IPS DF 6.9 (cell line): ENCODE measurements at regions not wholly inside any gene's neighbourhood (a gene's known extent, or its start where the extent isn't known, plus 50 kb on each side); places are given as distances from the start of the nearest gene placed in this dataset.

Experiments
- DNase-seq: peaks from one replicate; pipeline ENCODE4 v3.0.0-alpha.2; 2013; ENCODE audit warnings: low read depth, low spot score
- H3K27ac ChIP-seq: one replicate; pipeline ENCODE4 v1.5.1; 2013; ENCODE audit warnings: low read length, control low read depth
- H3K27me3 ChIP-seq: 2 replicates; pipeline ENCODE4 v1.6.1; 2013; ENCODE audit warnings: mild to moderate bottlenecking, low read length; ENCODE audit not compliant: control insufficient read depth, insufficient read depth
- H3K36me3 ChIP-seq: 2 replicates; pipeline ENCODE4 v1.6.1; 2013; ENCODE audit warnings: low read length; ENCODE audit not compliant: control insufficient read depth, insufficient read depth
- H3K4me1 ChIP-seq: 2 replicates; pipeline ENCODE4 v1.6.1; 2013; ENCODE audit warnings: low read length; ENCODE audit not compliant: control insufficient read depth, insufficient read depth
- H3K4me3 ChIP-seq: 2 replicates; pipeline ENCODE4 v1.5.1; 2013; ENCODE audit warnings: mild to moderate bottlenecking, low read length
- H3K9me3 ChIP-seq: 2 replicates; pipeline ENCODE4 v1.6.1; 2013; ENCODE audit warnings: low read length, inconsistent platforms; ENCODE audit not compliant: control insufficient read depth, insufficient read depth
- WGBS: extraction: QIAGEN DNeasy Blood & Tissue Kit; methylation state at CpG from one replicate; pipeline ENCODE4 v1.1.7; 2013; ENCODE audit warnings: mixed read lengths, missing lambda C conversion rate; ENCODE audit not compliant: insufficient read length, insufficient coverage; 5-methylcytosine and 5-hydroxymethylcytosine counted together

DNA sequence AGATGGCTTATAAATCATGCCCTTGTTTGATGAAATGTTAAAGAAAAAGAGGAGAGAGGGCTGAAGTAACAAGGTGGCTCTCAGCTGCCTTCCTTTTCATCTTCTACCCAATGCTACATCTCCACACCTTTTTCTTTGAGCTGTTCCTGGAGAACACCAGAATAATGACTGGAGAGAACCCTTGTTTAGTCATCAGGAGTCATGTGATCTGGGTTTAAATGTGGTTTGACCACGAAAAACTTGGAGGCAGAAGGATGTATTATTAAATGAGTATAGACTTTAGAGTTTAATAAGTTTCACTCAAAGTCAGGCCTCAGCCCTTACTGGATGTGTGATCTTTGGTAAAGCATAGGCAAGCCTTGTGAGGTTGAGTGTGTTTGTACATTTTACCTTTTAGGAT, 230.3 kb upstream of the TBL1XR1 start:
- H3K9me3 ChIP-seq: no peaks in the 10 kb centered on the region
- DNase-seq: no peak
- WGBS: no CpG with 5 or more reads among the region's 1 CpG
- H3K4me3 ChIP-seq: no peak overlapping the region
- no peaks in the 10 kb centered on the region; the same call in 1 of the 2 replicates for H3K27me3 ChIP-seq
- H3K27ac ChIP-seq: no peak overlapping the region
- peaks cover 2% of the 10 kb centered on the region; the same call in 1 of the 2 replicates for H3K4me1 ChIP-seq
- no peaks in the 10 kb centered on the region for H3K36me3 ChIP-seq

DNA sequence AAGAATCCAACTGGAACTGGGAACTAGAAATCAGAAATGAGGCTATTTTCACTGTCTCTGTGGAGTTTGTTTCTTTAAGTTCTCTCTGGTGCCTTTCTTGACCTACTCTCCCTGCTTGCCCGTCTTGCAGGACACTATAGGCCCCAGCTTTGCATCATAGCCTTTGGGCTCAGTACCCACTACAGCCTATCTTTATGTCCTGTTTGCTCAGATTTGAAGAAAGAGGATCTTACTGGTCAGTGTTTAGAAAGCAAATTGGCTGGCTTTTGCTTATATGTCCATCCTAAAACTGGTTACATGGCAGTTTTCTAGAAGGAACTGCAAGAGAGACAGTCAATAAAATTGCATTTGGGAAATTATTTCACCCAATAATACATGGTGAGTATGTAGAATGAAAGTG, 231.8 kb upstream of the TBL1XR1 start:
- peaks cover 2% of the 10 kb centered on the region; the same call in 1 of the 2 replicates for H3K4me1 ChIP-seq
- no peak for DNase-seq
- no peak overlapping the region for H3K27ac ChIP-seq
- no CpG with 5 or more reads among the region's 1 CpG for WGBS
- H3K36me3 ChIP-seq: no peaks in the 10 kb centered on the region
- no peaks in the 10 kb centered on the region for H3K27me3 ChIP-seq
- H3K9me3 ChIP-seq: no peaks in the 10 kb centered on the region
- H3K4me3 ChIP-seq: no peak overlapping the region

DNA sequence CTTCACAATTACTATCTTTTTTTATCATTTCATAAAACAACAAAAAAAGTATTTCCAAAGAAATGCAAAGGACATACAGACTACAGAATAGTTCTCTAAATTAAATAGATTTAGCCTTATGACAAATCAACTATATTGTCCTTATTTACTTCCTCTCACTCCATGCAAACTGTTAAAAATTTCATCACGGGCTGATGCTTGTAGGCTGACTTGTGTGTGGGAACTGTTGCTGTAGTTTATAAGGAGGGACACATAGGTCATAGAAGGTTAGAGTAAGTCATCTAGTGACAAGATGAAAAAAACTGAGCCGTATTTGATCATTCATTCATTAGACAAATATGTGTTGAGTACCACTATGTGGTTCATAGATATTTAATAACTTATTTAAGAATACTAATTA, 232.5 kb upstream of the TBL1XR1 start:
- no peak for DNase-seq
- no peak overlapping the region for H3K27ac ChIP-seq
- H3K36me3 ChIP-seq: no peaks in the 10 kb centered on the region
- no peaks in the 10 kb centered on the region for H3K9me3 ChIP-seq
- peaks cover 2% of the 10 kb centered on the region; the same call in 1 of the 2 replicates for H3K4me1 ChIP-seq
- no peaks in the 10 kb centered on the region for H3K27me3 ChIP-seq
- no CpG with 5 or more reads among the region's 2 CpGs for WGBS
- H3K4me3 ChIP-seq: no peak overlapping the region

DNA sequence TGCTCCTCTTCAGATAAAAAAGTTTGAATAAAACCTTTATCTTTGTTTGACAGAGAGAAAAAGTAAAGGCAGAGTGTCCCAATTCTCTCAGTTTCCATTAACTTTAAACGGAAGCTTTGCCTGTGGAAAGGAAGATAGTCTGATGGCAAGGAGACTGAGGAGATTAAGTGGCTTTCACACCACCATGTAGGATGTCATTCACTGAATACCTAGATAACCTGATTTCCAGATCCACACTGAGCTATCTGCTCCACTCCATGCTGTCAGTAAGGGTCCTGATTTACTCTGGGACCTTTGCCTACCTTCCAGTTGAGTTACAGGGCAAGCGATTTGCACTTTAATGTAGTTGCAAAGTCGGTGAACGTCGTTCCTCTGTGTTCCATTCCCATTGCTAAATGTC, 233.4 kb upstream of the TBL1XR1 start:
- Histone ChIP-seq H3K27me3 (no peaks in the 10 kb centered on the region), H3K4me3 (no peak overlapping the region), H3K9me3 (no peaks in the 10 kb centered on the region), H3K4me1 (peaks cover 2% of the 10 kb centered on the region; the same call in 1 of the 2 replicates), H3K36me3 (no peaks in the 10 kb centered on the region), H3K27ac (no peak overlapping the region)
- no CpG with 5 or more reads among the region's 5 CpGs for WGBS
- no peak for DNase-seq

DNA sequence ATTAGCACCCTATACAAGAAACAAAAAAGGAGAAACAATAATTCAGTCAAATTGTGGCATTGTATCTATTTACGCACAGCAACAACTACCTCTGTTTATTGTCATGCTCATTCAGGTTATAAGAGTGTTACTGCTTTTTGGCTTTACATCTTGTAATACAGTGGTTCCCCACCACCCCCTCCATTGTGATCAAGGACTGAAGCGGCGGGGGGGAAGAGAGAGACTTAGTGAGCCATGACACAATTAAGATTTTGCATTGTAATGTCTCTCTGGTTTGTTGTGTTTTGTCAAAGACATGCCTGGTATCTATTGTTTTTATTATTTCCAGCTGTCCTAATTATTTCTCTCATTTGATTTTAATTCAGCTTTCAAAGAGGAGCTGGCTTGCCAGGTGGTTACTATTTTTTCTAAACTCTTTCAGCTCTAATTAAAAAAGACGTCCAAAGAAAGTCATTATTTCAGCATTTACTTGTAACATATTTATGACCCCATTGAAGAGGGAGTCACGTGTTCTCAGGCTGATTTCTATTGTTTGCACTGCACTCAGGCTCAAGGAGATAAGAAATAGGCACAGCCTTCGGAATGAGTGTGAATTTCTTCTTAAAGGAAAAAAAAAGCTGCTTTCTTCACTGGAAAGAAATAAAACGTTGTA, 234.4 kb upstream of the TBL1XR1 start:
- Histone ChIP-seq H3K27me3 (no peaks in the 10 kb centered on the region), H3K9me3 (no peaks in the 10 kb centered on the region), H3K27ac (no peak overlapping the region), H3K4me1 (peaks cover 2% of the 10 kb centered on the region; the same call in 1 of the 2 replicates), H3K4me3 (no peak overlapping the region), H3K36me3 (no peaks in the 10 kb centered on the region)
- no peak for DNase-seq
- no CpG with 5 or more reads among the region's 7 CpGs for WGBS

DNA sequence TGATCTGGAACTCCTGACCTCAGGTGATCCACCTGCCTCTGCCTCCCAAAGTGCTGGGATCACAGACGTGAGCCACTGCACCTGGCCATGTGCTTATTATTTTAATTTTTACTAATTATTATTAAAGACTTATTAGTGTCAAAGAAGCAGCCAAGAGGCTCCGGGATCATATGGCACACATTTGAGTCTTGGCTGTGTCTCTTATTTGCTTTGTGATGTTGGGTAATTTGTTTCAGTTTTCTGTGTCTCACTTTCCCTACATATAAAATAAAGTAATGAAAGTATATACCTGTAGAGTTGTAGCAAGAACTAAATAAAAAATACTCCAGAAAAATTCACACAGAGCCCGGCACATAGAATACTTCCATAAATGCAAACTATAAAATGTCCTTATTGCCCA, 238.0 kb upstream of the TBL1XR1 start:
- Histone ChIP-seq H3K27me3 (no peaks in the 10 kb centered on the region), H3K4me3 (no peak overlapping the region), H3K27ac (no peak overlapping the region), H3K36me3 (no peaks in the 10 kb centered on the region), H3K9me3 (no peaks in the 10 kb centered on the region), H3K4me1 (peaks cover 2% of the 10 kb centered on the region; the same call in 1 of the 2 replicates)
- DNase-seq: no peak
- no CpG with 5 or more reads among the region's 3 CpGs for WGBS

DNA sequence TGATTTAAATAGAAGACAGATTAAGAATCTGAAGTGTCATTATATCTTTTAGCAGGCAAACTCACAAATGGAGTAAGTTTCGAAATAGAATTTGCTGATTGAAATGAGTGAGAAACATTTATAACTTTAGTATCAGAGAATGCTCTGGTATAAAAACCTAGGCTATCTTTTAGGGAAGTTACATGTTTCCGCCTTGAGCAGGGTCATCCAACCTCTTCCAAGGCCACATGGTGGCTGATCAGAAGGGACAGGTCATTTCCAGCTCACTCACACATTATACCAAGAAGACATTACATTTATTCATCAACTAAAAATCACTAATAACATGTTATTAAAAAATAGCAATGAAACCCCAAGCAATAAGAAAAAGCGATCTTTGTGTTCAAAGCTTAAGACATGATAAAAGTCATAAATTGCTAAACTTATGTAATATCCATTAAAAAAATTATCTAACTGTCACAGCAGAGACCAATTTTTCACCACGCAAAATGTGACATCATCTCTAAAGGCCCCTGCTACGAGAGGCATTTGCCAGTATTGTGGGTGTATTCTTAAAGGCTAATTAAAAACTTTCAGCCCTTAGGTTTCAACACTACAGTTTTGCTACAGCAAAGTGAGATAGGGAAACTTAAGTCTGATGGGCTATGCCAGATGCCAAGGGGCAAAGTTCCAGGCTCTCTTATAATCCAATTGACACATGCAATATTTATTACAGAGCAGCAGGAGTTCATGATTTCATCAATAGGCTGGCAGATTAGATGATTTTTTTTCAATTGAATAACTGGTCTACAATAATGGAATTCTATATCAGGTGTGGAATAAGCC, 240.4 kb upstream of the TBL1XR1 start:
- Histone ChIP-seq H3K4me3 (no peak overlapping the region), H3K9me3 (no peaks in the 10 kb centered on the region), H3K27ac (no peak overlapping the region), H3K36me3 (no peaks in the 10 kb centered on the region), H3K27me3 (no peaks in the 10 kb centered on the region), H3K4me1 (no peaks in the 10 kb centered on the region)
- no CpG with 5 or more reads among the region's 5 CpGs for WGBS
- DNase-seq: no peak

DNA sequence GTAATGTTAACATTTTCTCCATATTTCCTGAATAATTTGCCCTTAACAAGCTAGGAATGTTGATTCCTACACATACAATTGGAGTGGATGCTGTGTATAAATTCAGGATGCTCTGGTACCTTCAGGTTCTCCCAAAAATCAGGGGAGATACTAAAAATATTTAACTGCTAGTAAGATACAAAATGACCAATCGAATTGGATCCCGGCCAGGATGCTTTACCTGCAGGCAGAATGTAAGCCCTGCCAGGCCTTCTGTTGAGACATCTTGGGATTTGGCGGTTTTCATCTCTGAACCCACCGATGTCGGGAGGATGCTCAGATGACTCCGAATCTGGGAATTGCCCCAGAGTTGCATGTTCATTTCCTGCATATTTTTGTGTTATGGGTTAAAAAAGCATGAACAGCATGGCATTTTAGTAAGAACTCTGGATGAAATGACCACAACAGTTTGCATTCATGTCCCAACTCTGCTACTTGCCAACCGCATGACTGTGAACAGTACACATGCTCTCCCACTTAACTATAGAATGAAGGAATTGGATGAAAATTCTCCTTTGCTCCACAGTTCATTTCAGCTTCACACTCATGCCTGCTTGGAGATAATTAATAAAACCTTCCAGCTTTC, 241.4 kb upstream of the TBL1XR1 start:
- Histone ChIP-seq H3K36me3 (no peaks in the 10 kb centered on the region), H3K4me1 (no peaks in the 10 kb centered on the region; the same call in 1 of the 2 replicates), H3K9me3 (no peaks in the 10 kb centered on the region), H3K27me3 (no peaks in the 10 kb centered on the region), H3K4me3 (no peak overlapping the region), H3K27ac (no peak overlapping the region)
- no peak for DNase-seq
- no CpG with 5 or more reads among the region's 7 CpGs for WGBS

DNA sequence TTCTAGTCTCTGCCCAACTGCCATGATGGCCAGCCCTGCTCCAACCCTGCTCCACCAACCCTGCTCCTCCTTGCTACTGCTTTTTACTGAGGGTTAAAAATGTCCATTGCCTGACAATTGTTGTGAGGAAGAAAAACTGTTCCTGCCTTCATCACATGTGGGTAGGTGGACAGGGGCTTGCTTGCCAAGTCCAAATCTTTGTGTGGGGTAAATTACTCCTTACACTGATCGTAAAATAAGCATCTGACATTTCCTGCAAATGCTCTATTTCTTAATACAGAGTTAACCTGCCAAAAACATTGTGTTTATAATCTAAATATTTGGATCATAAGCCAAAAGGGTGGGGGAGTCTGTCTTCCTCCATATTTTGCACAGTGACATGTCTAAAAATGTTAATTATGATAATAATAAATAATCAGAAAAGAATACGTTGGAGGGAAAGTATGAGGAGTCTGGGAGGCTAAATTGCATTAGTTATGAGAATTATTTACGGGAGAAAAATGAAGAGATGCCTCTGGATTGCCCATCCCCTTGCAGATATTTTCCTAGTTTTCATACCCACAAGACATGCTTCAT, 242.5 kb upstream of the TBL1XR1 start:
- H3K27me3 ChIP-seq: no peaks in the 10 kb centered on the region
- no peak overlapping the region for H3K4me3 ChIP-seq
- 100% methylated on average over 2 of the region's 3 CpGs for WGBS
- no peak for DNase-seq
- H3K9me3 ChIP-seq: no peaks in the 10 kb centered on the region
- no peaks in the 10 kb centered on the region for H3K36me3 ChIP-seq
- no peak overlapping the region for H3K27ac ChIP-seq
- H3K4me1 ChIP-seq: no peaks in the 10 kb centered on the region; the same call in 1 of the 2 replicates

DNA sequence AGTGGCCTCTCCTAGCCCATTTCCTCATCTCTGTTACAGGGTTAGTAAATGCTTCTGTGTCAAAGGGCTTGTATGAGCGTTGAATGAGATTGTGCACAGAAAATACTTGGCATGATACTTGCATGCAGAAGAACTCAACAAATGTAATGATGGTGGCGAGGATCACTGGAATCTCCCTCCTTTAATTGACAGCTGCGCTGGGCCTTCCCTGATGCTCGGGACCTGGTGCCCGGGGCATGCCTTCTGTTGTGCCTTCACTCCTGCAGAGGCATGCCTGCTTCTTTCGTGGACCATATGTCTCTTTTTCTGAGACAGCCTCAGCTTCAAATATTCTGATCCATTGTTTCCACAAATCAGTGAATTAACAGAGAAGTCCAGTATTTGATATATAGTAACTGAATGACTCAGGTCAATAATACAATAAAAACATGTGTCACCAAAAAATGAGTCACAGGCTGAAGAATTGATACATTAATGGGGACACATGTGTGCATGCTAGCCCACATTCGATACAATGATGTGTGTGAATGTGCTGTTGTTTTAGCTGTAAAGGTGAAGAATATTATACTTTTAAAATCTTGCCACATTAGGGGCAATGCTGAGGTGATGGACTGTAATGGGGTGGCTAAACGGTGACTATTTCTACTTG, 243.3 kb upstream of the TBL1XR1 start:
- Histone ChIP-seq H3K27ac (no peak overlapping the region), H3K27me3 (no peaks in the 10 kb centered on the region), H3K36me3 (no peaks in the 10 kb centered on the region), H3K9me3 (no peaks in the 10 kb centered on the region), H3K4me1 (no peaks in the 10 kb centered on the region; the same call in 1 of the 2 replicates), H3K4me3 (no peak overlapping the region)
- DNase-seq: no peak
- WGBS: no CpG with 5 or more reads among the region's 8 CpGs
